Hematopoietic multipotent progenitor cell (in vitro differentiated cells): ENCODE measurements at regions not wholly inside any gene's neighbourhood (a gene's known extent, or its start where the extent isn't known, plus 50 kb on each side); places are given as distances from the start of the nearest gene placed in this dataset.
"Not testable (repeated sequence)": the region's sequence is repeated elsewhere in the genome, so short reads cannot be mapped to it uniquely, and the experiment has no call there.

ENCODE experiments used
- DNase-seq, 3 donors: peaks; one replicate each; pipeline ENCODE4 v3.0.0-alpha.2; 2011 to 2015; ENCODE audit warnings: low read depth in 2 of 3, low spot score in 2 of 3

- peak in 2 of 3 donors; percentile 40 to 74 for DNase-seq
Observed at GRCh38 chr11:22920939-22921565, 60.8 kb upstream of the CCDC179 start.

GRCh38 chr11:22922672-22923071 is 62.4 kb upstream of the CCDC179 start:
- no peak for DNase-seq

DNA sequence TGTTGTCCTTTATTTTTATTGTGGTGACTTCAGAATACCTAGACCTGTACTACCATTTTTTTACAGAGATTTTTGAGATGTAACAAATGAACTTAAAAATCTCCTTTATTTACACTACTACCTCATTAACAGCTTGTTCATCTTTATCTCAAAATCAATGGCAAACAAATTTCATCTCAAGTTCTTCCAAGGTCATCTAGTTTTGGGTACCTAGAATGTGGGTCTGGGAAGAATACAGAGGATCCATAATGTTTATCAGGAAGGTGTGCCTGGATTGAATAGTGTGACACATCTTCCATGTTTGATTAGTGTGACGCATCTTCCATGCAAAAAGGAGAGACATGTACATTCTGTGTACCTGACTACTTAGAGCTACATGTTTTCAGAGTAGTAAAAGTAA is 63.3 kb upstream of the CCDC179 start:
- no peak for DNase-seq

GRCh38 chr11:22926341-22926740 is 66.1 kb upstream of the CCDC179 start:
- DNase-seq: no peak

GRCh38 chr11:22927793-22928192 is 67.5 kb upstream of the CCDC179 start:
- no peak for DNase-seq

DNA sequence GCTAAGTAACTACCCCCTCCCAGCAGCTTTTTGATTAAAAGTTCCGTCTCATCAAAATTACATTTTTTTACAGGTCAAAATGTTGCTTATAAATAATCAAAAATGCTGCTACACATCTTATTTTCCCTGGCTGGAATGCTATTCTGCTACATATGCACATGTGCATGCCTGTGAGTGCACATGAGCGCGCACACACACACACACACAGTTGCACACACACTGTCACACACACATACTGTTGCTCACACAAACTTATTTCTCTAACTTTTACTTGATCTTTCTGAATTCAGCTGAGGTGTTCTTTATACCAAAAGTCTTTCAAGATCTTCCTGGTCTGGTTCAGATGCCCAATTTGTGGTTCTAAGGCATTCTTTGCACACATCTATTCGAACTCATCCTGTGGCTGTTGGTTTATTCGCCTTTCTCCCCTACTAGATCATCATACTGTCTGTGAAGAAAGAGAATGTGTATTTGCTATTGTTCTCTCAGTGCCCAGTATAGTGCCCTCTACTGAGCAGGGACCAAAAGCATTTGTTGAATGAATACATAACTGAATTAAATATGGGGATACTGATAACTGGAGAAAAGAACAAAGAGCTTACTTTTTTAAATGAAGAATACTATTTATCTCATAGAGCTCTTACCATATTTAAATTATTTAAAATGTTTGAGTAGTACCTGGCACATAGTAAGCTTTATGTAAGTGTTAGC is 68.1 kb upstream of the CCDC179 start:
- no peak for DNase-seq

GRCh38 chr11:22930816-22931594 is 70.7 kb upstream of the CCDC179 start:
- peak in 1 of 3 donors; percentile 10 for DNase-seq

- no peak for DNase-seq
Observed at GRCh38 chr11:22938691-22939090, 78.4 kb upstream of the CCDC179 start.

- not testable (repeated sequence) for DNase-seq
Observed at GRCh38 chr11:22941544-22941943, 81.3 kb upstream of the CCDC179 start.

GRCh38 chr11:22957786-22958185 is 97.5 kb upstream of the CCDC179 start:
- DNase-seq: peak in 2 of 3 donors; percentile 1 to 35

GRCh38 chr11:22974251-22974650 is 114.0 kb upstream of the CCDC179 start:
- no peak for DNase-seq

GRCh38 chr11:22976146-22976545 is 115.9 kb upstream of the CCDC179 start:
- no peak for DNase-seq

DNA sequence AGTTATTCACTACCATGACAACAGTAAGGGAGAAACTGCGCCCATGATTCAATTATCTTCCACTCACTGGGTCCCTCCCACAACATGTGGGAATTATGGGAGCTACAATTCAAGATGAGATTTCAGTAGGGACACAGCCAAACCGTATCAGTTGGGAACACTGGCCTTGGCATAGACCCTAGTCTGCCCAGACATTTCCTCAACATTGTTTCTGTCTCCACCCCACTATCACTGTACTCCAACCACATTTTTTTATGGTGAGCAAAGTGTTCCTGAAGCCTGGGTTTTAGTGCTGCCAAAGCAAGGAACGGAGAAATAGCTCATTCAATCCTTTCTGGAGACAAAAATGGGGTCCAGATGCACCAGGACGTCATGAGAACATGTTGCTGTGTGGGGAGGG is 122.6 kb upstream of the CCDC179 start:
- no peak for DNase-seq

DNA sequence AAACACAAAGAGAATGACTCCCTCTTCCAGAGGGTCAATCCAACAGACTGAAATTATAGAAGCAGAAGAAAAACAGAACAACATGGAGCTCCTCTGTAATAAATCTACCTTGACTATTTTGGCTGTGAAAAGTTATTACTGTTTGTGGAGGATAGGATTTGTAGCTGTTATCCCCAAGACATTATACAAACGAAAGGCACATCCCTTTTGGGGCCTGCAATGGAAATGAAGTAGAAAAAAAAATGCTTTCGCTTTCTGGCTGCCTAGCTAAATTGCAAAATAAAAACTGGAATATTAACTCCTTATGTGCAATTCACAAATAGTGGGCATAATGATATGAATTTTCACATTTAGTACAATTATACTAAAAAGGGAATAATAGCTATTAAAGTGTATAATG is 123.8 kb upstream of the CCDC179 start:
- DNase-seq: no peak

DNA sequence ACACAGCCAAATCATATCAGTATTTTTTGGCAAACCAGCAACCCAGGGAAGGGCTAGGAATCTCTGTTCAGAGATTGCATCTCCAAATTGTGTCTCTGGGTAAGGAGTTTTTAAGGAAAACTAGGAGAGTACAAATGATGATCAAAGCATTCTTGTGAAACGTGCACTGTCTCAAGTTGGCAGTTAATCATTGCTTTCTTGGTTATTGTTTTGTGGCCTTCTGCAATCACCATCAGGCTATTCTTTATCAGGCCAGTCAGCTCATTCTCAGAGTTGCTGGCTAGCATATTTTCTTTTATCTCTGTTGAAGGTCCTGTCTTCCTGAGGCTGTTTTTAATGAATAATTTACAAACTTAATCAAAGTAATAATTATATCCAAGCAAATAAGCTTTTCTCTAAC is 129.1 kb upstream of the CCDC179 start:
- no peak for DNase-seq

DNA sequence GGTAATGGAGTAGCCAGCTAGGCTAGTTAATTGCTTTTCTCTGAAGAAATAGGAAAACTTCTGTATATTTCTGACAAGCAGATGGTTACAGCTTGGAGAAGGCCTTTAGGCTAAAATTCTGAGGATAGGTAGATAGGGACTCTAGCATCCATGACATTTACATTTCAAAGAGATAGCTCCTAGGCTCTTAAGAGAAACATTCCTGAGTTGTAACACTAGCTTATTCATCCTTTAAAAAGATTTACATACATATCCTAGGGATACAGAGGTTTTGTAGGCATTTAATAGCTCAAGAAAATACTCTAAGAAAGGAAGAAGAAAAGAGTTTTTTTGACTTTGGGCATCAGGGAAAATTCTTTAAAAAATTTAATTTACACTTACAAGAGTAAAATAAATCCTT is 130.9 kb upstream of the CCDC179 start:
- no peak for DNase-seq

DNA sequence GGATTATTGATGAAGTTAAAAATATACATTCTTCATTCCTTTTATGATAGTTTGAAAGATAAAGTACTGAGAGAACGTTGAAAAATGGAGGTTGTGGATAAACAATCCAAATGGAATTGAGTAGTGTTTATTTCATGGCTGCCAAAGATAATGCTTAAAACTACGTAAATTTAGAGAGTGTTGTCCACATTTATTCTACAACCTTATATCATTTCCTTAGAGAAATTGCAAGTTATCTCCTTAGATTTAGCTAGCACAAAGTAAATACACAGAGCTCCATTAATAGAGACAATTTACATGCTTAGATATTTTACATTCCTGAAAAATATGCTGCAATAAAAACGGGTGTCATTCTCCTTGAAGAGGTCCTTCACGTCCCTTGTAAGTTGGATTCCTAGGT is 146.5 kb upstream of the CCDC179 start:
- DNase-seq: no peak

GRCh38 chr11:23010790-23011335 is 150.6 kb upstream of the CCDC179 start:
- DNase-seq: no peak

GRCh38 chr11:23012930-23013329 is 152.7 kb upstream of the CCDC179 start:
- no peak for DNase-seq

DNA sequence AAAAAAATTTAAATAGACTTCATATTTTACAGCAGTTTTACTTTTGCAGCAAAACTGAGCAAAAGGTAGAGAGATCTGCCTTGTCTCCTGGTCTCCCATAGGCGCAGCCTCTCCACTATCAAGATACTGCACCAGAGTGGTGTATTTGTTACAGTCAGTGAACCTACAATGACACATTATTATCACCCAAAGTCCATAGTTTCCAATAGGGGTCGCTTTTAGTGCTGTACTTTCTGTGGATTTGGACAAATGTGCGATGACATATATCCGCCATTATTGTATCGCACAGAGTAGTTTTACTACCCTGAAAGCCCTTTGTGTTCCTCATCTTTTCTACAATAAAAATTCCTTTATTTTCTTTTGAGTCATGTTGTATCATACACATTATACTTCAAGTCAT is 153.2 kb upstream of the CCDC179 start:
- DNase-seq: no peak

GRCh38 chr11:23021287-23021863 is 161.1 kb upstream of the CCDC179 start:
- DNase-seq: peak in 2 of 3 donors; percentile 22 to 38
